ENCODE measurements at regions not wholly inside any gene's neighbourhood (a gene's known extent, or its start where the extent isn't known, plus 50 kb on each side); places are given as distances from the start of the nearest gene placed in this dataset.

- no peak for TF ChIP-seq CTCF (IDR thresholded peaks at IDR 0.05)
- TF ChIP-seq POLR2A (IDR thresholded peaks at IDR 0.05) = no peak
These were observed 242.3 kb upstream of the PPARGC1A start for GRCh38 chr4:24131954-24132673.
